DMS79 (cell line): ENCODE measurements at regions not wholly inside any gene's neighbourhood (a gene's known extent, or its start where the extent isn't known, plus 50 kb on each side); places are given as distances from the start of the nearest gene placed in this dataset.
"Not testable (repeated sequence)": the region's sequence is repeated elsewhere in the genome, so short reads cannot be mapped to it uniquely, and the experiment has no call there.

ENCODE experiments used
- DNase-seq: peaks from one replicate; lab custom pipeline; 2025; lab: John Stamatoyannopoulos, UW

DNA sequence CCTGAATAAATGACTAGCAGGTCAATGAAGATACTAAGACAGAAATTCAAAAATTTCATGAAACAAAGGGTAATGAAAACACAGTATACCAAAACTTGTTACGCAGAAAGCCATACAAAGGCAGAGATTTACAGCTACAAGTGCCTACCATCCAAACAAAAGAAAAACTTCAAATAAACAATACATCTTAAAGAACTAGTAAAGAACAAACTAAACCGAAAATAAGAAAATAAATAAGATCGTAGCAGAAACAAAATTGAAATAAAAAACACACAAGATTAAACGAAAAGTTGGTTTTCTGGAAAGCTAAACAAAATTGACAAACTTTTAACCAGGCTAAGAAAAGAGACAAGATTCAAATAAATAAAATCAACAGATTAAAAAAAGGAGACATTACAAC is 51.5 kb downstream of the VPREB1 start:
- not testable (repeated sequence) for DNase-seq

DNA sequence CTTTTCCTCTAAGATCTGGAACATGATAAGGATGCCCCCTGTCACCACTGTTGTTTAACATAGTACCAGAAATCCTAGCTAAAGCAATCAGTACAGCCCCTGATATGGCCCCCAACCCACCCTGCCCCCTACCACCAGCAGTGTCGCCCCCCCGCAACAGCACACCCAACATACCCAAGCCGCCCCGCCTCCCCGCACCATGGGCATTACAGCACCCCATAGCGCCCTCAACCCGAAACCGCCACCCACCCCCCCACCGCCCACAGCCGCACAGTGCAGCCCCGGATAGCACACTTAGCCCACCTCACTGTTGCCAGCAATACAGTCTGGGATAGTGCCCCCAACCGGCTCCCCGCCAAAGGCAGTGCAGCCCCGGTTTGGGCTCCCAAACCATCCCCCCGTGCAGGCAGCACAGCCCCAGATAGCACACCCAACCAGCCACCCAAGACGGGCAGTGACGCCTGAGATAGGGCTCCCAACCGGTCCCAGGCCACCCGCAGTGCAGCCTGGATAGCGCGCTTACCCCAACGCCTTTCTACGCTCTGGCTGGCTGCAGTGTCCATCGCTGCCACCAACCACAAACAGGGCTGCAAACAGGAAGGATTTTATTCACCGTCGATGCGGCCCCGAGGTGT is 52.7 kb downstream of the VPREB1 start:
- not testable (repeated sequence) for DNase-seq

DNA sequence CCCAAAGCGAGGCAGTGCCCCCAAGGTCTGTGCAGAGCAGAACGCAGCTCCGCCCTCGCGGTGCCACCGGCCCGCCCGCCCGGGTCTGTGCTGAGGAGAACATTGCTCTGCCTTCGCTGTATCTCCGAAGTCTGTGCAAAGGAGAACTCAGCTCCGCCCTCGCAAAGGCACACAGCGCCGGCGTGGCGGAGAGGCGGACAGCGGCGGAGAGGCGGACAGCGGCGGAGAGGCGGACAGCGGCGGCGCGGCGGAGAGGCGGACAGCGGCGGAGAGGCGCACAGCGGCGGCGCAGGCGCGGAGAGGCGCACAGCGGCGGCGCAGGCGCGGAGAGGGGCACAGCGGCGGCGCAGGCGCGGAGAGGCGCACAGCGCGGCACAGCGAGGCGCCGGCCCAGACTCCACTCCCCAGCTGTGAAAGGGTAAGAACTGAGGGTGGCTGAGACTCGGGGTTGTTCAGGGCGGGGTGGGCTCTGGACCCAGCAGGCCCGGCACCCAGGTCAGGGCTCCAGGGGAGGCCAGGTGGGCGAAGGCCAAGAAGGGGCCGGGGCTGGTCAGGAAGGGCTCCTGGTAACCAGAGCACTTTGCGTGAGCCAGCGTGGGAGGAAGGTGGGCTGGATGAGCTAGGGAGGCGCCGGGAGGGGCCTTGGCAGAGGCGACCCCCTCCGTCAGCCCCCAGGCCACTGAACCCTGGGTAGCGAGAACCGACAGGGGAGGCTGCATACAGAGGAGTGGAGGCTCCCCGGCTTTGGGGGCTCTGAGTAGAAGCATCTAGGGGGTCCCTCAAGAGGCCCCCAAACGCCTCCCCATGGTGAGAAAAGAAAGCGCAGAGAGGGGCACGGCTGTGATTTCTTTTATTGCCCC is 53.4 kb downstream of the VPREB1 start:
- DNase-seq: not testable (repeated sequence)

DNA sequence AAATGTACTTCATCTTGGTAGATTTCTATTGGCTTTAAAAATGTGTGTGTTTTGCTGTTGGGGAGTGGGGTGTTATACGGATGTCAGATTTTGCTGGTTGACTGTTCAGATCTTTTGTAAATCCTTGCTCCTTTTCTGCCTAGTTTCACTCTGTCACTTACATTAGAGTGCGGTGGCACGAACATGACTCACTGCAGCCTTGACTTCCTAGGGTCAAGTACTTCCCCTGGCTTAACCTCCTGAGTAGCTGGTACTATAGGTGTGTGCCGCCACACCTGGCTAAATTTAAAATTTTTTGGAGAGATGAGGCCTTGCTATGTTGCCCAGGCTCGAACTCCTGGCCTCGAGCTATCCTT is 54.0 kb downstream of the VPREB1 start:
- not testable (repeated sequence) for DNase-seq

DNA sequence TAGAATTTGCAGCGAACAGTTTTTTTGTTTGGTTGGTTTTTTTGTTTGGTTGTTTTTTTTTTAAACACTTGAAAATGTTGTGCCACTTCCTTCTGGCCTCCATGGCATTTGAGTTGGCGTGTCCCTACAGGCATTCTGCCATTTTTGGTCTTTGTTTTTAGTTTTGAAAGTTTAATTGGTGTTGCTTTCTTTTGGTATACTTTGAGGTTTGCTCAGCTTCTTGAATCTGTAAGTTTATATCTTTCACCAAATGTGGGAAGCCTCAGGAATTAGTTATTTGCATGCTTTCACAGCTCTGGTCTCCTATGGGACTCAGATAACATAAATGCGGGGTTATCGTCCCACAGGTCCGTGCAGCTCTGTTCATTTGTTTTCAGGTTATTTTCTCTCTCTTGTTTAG is 55.9 kb downstream of the VPREB1 start:
- DNase-seq: not testable (repeated sequence)

DNA sequence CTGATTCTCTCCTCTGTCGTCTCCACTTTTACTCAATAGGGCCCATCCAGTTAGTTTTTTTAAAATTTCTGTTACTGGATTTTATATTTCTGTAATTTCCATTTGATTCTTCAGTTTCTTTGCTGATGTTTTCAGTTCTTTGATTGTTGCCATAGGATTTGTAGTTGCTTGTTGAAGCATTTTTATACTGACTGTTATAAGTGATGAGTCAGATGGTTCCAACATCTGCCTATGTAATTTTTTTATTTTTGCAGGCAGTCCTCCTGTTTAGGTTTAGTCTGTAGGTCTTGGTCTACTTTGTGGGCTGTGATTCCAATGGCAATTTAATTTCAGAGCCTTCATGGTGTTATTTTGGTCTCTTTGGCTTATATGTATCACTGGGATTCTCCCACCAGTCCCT is 56.4 kb downstream of the VPREB1 start:
- not testable (repeated sequence) for DNase-seq

DNA sequence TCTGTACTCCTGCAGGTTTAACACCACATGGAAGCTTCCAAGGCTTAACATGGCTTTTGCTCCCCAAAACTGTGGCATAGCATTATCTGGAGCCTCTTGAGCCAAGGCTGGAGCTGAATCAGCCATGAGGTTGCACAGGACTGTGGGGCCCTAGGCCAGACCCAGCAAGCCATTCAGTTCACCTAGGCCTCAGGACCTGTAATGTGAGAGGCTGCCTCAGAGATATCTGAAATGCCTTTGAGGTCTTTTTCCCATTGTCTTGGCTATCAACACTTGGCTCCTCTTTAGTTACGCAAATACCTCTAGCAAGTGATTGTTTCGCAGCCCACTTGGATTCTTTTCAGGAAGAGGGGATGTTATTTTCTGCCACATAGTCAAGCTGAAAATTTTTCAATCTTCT is 72.0 kb downstream of the VPREB1 start:
- no peak for DNase-seq

DNA sequence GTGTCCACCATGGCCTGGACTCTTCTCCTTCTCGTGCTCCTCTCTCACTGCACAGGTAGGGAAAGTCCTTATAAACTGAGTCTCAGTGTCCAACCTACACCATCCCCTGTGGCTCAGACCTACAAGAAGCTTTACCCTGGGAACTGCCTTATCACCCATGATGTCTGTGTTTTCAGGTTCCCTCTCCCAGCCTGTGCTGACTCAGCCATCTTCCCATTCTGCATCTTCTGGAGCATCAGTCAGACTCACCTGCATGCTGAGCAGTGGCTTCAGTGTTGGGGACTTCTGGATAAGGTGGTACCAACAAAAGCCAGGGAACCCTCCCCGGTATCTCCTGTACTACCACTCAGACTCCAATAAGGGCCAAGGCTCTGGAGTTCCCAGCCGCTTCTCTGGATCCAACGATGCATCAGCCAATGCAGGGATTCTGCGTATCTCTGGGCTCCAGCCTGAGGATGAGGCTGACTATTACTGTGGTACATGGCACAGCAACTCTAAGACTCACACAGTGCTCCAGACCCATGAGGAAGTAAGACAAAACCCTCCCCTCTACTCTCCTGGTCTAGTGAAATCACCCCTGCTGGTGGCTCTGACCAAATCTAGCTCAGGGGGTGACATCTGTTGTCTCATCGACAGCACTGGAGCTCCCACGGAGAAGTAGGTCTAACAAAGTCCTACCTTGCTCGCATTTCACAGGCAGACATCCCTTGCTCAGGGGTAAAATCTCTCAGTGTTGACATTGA is 74.3 kb downstream of the VPREB1 start:
- no peak for DNase-seq

DNA sequence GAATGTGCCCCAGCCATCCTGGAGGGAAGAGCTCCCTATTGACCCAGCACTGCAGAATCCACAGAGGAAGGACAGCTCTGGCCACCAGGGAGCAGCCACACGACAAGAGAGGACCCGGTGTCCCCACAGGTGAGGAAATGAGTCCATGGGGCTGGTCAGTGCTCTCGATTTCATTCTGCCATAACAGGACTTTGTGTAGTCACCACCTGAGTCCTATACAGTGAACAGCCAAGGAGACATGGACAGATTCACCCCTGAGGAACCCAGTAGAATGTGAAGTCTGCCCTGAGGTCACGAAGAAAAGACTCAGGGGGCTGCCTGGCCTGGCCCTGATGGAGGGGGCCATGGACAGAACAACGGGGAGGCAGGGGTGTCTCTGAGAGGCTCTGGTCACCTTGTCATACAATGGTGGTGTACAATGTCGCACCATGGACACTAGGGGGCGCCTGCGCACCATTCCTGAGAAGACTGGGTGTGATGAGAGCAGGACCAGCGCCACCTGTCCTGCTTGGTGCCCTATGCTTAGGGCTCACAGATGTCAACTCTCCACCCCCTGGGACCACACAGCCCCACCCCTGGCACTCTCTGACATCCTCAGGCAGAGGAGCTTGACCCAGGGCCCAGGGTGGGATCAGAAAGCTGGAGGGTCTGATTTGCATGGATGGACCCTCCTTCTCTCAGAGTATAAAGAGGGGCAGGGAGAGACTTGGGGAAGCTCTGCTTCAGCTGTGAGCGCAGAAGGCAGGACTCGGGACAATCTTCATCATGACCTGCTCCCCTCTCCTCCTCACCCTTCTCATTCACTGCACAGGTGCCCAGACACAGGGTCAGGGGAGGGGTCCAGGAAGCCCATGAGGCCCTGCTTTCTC is 77.4 kb downstream of the VPREB1 start:
- not testable (repeated sequence) for DNase-seq

DNA sequence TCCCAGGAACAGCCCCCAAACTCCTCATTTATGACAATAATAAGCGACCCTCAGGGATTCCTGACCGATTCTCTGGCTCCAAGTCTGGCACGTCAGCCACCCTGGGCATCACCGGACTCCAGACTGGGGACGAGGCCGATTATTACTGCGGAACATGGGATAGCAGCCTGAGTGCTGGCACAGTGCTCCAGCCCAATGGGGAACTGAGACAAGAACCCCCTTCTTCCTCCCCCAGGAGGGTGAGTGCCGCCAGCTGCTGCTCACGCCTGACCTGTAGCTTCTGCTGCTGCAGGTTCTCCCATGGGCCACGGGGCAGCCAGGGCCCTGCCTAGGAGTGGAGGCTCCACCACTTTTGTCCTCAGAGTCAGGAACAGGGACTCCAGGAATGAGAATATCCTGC is 78.2 kb downstream of the VPREB1 start:
- DNase-seq: no peak

DNA sequence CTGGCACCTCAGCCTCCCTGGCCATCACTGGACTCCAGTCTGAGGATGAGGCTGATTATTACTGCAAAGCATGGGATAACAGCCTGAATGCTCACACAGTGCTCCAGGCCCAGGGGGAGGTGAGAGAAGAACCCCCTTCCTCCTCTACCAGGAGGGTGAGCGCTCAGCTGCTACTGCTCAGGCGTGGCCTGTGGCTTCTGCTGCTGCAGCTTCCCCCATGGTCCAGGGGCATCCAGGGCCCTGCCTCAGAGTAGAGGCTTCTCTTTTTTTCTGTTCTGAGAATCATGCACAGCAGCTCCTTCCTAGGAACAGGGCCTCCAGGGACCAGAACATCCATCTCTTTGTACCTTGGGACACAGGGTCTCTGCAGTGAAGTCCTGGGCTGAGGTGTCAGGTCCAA is 83.1 kb downstream of the VPREB1 start:
- no peak for DNase-seq

DNA sequence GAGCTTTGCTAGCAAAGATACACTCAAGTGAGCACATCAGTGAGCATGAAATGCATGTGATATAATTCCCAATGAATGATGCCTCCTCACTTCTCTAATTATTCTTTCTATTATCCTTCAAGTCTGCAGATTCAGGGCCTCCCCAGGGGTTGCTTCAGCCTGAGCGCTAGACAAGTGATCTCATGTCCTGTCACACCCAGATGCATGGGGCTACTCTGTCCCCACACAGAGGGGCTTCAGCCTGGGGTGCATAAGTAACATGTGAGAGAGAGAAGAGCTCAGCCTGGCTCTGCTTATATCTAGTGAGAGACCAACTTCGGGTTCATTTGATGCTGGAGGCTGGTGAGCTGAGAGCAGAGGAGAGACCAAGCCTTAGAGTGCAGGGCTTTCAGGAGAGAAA is 85.2 kb downstream of the VPREB1 start:
- no peak for DNase-seq

DNA sequence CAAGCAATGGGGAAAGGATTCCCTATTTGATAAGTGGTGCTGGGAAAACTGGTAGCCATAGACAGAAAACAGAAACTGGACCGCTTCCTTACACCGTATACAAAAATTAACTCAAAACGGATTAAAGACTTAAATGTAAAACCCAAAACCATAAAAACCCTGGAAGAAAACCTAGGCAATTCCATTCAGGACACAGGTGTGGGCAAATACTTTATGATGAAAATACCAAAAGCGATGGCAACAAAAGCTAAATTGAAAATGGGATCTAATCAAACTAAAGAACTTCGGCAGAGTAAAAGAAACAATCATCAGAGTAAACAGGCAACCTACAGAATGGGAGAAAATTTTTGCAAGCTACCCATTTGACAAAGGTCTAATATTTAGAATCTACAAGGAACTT is 91.1 kb downstream of the VPREB1 start:
- not testable (repeated sequence) for DNase-seq

DNA sequence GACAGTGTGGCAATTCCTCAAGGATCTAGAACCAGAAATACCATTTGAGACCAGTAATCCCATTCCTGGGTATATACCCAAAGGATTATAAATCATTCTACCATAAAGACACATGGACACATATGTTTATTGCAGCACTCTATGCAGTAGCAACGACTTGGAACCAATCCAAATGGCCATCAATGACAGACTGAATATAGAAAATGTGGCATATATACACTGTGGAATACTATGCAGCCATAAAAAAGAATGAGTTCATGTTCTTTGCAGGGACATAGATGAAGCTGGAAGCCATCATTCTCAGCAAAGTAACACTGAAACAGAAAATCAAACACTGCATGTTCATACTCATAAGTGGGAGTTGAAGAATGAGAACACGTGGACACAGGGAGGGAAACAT is 91.7 kb downstream of the VPREB1 start:
- DNase-seq: not testable (repeated sequence)

DNA sequence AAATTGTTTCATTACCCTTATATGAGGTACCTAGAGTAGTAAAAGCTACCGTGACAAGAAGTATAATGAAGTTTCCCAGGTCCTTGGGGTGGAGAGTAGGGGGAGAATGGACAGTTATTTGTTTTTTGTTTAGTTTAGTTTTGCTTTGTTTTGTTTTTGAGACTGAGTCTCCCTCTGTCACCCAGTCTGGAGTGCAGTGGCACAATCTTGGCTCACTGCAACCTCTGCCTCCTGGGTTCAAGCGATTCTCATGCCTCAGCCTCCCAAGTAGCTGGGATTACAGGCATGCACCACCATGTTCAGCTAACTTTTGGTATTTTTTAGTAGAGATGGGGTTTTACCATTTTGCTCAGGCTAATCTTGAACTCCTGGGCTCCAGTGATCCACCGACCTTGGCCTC is 94.2 kb downstream of the VPREB1 start:
- not testable (repeated sequence) for DNase-seq

DNA sequence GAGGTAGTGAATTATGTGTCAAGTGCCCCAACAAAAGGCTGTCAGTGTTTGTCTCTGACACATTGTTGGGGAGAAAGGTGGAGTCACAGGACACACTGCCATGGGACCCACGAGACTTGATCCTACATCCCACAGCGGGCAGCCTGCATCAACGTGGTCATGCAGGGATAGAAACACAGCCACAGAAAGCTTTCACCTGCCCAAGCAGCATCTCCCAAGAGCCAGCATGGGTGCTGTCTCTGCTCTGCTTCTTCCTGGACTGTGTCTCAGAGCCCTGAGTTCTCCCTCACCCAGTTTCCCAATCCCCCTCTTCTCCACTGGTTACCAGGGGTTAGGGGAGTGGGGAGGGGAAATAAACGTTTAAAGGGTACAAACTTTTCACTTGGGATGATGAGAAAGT is 97.2 kb downstream of the VPREB1 start:
- DNase-seq: no peak

DNA sequence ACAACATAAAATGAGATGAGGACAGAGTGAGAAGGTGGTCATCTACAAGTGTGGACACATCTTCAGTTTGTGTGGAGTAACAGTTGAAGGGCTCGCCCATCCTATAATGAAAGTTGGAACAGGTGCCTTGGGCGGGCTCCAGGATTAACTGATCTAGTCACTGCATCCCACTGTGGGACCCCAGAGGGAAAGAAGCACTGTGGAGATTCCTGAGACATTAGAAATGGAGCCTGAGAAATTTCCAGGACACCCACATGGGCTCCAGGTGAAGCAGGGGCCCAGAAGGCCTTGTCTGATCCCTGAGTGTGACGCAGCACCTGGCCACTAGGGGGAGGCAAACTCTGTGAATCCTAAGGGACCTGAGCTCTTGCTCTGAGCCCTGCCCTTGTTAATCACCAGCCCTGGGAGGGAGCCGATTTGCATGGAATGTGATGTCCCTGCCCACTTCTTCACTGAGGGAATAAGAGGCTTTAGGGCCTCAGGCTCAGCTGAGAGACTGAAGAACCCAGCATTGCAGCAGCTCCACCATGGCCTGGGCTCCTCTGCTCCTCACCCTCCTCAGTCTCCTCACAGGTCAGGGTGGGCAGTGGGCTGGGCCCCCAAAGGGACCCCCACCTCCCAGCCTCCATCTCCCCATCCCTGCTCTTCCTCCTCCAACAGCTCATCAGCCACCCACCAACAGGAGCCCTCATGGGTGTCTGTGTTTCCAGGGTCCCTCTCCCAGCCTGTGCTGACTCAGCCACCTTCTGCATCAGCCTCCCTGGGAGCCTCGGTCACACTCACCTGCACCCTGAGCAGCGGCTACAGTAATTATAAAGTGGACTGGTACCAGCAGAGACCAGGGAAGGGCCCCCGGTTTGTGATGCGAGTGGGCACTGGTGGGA is 98.4 kb downstream of the VPREB1 start:
- peak; percentile 37 for DNase-seq

DNA sequence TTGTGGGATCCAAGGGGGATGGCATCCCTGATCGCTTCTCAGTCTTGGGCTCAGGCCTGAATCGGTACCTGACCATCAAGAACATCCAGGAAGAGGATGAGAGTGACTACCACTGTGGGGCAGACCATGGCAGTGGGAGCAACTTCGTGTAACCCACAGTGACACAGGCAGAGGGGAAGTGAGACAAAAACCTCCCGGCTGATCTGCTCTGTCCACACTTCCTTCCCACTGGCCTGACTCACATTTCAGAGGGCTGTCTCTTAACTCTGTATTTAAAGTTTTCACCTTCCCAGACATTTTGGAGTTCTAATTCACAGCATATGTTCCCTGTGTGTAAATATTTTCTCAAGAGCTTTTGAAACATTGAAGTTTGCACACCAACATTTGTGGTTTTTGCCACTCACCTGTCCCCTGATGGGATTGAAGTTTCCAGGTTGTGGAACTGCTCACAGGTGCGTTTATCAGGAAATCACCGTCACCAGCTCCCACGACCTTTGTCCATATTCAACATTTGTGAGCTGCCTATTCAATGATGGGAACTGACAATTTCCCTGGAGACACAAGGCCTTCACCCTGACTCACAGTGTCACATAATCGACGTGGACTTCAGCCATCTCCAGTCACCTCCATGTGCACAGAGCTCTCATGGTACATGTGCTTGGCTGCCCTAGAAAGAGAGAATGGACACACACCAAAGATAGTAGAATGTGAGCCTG is 99.2 kb downstream of the VPREB1 start:
- no peak for DNase-seq

DNA sequence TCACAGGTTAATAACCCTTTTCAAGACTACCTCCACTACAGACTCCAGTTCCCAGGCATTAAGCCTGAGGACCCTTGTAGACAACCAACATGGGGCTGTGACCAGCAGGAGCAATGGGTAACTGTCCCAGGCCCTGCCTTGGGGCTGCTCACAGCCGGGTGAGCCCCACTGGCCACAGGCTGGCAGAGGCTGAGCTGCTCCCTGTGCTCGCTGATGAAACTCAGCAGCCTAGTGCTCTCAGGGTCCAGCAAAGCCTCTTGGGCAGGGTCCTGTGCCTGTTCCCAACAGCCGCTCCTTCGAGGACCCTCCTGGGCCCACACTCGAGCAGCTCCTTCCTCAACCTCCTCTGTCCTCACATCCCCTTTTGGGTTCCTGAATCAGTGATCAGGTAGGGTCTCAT is 99.8 kb downstream of the VPREB1 start:
- DNase-seq: no peak

DNA sequence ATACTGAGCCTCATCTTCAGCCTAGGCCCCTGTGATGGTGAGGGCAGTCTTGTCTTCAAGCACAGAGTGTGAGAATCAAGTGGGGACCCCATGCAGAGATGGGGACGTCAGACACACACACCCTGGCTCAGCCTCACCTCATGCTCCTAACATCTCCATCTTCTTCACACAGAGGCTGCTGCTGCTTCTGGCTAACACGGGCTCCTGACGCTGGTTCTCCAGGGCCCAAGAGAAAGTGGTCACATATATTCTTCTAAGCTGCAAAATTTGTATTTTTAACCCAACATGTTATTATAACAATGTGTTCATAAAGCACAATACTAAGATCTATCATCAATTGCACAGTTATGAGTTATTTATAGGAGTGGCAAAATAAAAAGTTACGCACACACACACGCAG is 101.2 kb downstream of the VPREB1 start:
- DNase-seq: no peak
